ENCODE measurements at regions not wholly inside any gene's neighbourhood (a gene's known extent, or its start where the extent isn't known, plus 50 kb on each side); places are given as distances from the start of the nearest gene placed in this dataset.
"Not testable (repeated sequence)": the region's sequence is repeated elsewhere in the genome, so short reads cannot be mapped to it uniquely, and the experiment has no call there.

DNA sequence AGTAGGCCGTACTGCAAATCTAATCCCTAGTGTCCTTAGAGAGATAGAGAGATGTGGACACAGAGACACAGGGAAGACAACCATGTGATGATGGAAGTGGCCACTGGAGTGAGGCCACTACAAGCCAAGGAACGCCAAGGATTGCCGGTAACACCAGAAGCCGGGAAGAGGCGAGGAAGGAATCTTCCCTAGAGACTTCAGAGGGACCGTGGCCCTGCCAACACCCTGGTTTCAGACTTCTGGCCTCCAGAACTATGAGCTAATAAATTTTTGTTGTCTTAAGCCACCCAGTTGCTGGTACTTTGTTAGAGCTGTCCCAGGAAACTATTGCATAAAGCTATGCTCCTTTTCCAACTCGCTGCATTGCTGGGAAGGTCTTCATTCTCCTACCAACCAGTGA lies 70.3 kb upstream of the ZDHHC15 start:
- TF ChIP-seq POLR2A (IDR thresholded peaks at IDR 0.05) = not testable (repeated sequence)
- TF ChIP-seq, protein P1, sequence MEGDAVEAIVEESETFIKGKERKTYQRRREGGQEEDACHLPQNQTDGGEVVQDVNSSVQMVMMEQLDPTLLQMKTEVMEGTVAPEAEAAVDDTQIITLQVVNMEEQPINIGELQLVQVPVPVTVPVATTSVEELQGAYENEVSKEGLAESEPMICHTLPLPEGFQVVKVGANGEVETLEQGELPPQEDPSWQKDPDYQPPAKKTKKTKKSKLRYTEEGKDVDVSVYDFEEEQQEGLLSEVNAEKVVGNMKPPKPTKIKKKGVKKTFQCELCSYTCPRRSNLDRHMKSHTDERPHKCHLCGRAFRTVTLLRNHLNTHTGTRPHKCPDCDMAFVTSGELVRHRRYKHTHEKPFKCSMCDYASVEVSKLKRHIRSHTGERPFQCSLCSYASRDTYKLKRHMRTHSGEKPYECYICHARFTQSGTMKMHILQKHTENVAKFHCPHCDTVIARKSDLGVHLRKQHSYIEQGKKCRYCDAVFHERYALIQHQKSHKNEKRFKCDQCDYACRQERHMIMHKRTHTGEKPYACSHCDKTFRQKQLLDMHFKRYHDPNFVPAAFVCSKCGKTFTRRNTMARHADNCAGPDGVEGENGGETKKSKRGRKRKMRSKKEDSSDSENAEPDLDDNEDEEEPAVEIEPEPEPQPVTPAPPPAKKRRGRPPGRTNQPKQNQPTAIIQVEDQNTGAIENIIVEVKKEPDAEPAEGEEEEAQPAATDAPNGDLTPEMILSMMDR (IDR thresholded peaks at IDR 0.05) = not testable (repeated sequence)
